Skeletal muscle tissue (tissue), 3 donors: ENCODE measurements at regions not wholly inside any gene's neighbourhood (a gene's known extent, or its start where the extent isn't known, plus 50 kb on each side); places are given as distances from the start of the nearest gene placed in this dataset.
"Not testable (repeated sequence)": the region's sequence is repeated elsewhere in the genome, so short reads cannot be mapped to it uniquely, and the experiment has no call there.

Experiments used
- H3K27ac ChIP-seq: one replicate; pipeline ENCODE4 v1.7.0; 2013; ENCODE audit warnings: mild to moderate bottlenecking, low read depth, low read length, inconsistent platforms
- H3K27me3 ChIP-seq, 3 donors: one replicate each; pipeline ENCODE4 v1.7.0; 2013; ENCODE audit warnings: low read length in 3 of 3; ENCODE audit not compliant: control insufficient read depth in 3 of 3, insufficient read depth in 3 of 3
- H3K36me3 ChIP-seq, 3 donors: one replicate each; pipeline ENCODE4 v1.7.0; 2013; ENCODE audit warnings: low read length in 3 of 3; ENCODE audit not compliant: control insufficient read depth in 3 of 3, insufficient read depth in 3 of 3
- H3K4me1 ChIP-seq, 3 donors: one replicate each; pipeline ENCODE4 v1.7.0; 2013; ENCODE audit warnings: low read length in 3 of 3, mild to moderate bottlenecking in 3 of 3; ENCODE audit not compliant: control insufficient read depth in 3 of 3, insufficient read depth in 3 of 3
- H3K4me3 ChIP-seq, 3 donors: one replicate each; pipeline ENCODE4 v1.7.0; 2013; ENCODE audit warnings: low read length in 3 of 3
- H3K9ac ChIP-seq, 3 donors: one replicate each; pipeline ENCODE4 v1.7.0; 2013; ENCODE audit warnings: low read length in 3 of 3, mild to moderate bottlenecking in 3 of 3, moderate library complexity in 2 of 3, low read depth in 1 of 3
- H3K9me3 ChIP-seq, 3 donors: one replicate each; pipeline ENCODE4 v1.7.0; 2013; ENCODE audit warnings: low read length in 3 of 3; ENCODE audit not compliant: control insufficient read depth in 3 of 3
- donor health status: Osteomylitis.

DNA sequence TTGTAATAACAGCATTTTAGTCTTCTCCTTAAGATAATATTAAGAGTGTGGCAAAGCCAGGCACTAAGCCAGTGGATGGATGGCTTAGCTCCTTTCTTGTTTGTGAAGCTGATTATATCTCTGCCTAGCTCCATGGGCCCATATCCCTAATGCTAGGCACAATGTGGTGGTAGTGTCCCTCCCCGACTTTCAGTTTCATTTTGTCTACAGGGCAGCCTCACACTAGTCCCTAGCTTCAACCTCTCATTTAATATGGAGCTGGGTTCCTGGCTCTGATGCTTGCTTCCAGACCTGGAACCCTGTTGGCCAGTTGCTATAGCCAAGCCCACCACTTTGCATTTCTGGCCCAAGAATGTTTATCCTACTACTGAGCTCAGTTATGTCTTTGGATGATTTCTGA, 437.0 kb upstream of the MEIS1 start:
- Histone ChIP-seq H3K27ac (no peak overlapping the region), H3K36me3 (no peaks in the 10 kb centered on the region), H3K9me3 (no peaks in the 10 kb centered on the region), H3K4me3 (no peak overlapping the region), H3K4me1 (no peaks in the 10 kb centered on the region), H3K9ac (no peak overlapping the region), H3K27me3 (no peaks in the 10 kb centered on the region)

DNA sequence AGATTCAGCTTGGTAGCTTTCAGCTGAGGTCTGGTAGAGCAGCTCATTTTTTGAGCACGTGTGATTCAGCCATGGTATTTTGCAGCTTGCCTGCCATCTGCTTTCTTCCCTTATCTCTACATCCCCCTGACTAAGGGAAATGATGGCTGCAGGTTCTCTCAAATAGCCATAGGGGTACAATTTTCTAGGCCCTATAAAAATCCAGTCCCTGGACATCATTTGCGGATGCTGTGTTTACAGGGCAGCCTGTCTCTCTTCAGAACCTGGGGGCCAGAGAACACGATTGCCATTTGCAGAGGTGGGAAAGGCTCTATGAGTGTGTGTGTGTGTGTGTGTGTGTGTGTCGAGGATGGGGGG, 442.7 kb upstream of the MEIS1 start:
- Histone ChIP-seq H3K9ac (no peak overlapping the region), H3K4me1 (peaks cover 0 to 7% (median 4%) of the 10 kb centered on the region in 3 donors), H3K36me3 (no peaks in the 10 kb centered on the region), H3K27me3 (no peaks in the 10 kb centered on the region), H3K9me3 (peaks cover 0 to 2% (median 0%) of the 10 kb centered on the region in 3 donors), H3K4me3 (no peak overlapping the region), H3K27ac (no peak overlapping the region)

DNA sequence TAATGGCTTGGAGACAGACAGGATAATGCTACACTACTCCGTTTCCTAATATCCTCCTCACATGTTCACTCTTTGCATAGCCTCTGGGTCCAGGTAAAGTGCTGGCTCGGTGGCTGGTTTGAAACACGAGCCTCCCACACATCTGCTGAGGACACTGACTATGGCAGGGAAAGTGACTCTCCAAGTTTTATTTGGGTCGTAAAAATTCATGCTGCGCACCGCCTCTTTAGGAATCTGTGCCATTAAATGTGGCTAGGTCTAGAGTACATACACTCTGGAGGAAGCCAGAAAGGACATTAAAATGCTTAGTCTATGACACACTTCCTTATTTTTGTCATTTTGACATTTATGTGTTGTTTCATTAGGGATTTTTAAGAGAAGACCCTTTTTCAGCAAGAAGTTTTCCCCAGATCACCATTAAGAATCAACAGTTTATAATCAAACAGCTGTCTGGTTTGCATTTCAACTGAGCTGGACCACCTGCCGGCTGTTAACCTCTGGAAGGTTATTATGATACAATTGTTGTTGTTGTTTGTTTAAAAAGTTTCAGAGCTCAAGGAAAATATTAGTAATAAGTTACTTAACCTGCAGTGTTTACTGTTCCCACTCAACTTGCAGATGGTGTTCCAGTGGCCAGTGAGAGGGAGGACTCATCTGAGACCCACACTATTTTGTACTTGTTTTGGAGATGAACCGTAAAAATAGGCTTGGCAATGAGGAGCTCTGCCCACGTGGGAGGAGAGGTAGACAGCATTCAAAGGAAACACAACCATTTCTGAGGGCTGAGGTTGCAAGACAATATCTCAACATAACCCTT, 443.3 kb upstream of the MEIS1 start:
- H3K27ac ChIP-seq: no peak overlapping the region

DNA sequence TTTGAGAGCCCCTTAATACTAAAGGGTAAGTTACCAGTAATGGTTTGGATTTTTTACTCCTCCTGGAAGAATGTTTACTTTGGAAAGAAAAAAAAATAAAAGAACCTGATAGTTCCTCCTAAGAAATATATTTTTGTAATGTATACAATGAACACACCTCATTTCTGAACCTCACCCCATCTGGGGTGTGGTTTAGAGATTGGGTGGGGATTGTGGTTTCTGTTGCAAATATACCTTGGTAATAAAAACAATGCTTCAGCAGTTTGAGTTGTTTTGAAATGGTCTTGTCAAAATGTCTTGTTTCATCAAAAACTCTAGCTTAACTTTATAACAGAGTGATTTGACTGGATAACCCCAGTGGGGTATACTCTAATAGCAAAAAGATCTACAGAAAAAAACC, 448.9 kb upstream of the MEIS1 start:
- Histone ChIP-seq H3K36me3 (no peaks in the 10 kb centered on the region), H3K9ac (no peak overlapping the region), H3K27ac (no peak overlapping the region), H3K27me3 (no peaks in the 10 kb centered on the region), H3K9me3 (peaks cover 0 to 2% (median 0%) of the 10 kb centered on the region in 3 donors), H3K4me1 (peaks cover 0 to under 1% (median 0%) of the 10 kb centered on the region in 3 donors), H3K4me3 (no peak overlapping the region)

More for the DNA sequence above, 443.3 kb upstream of the MEIS1 start:
- H3K36me3 ChIP-seq: no peaks in the 10 kb centered on the region
- peaks cover 0 to 2% (median 0%) of the 10 kb centered on the region in 3 donors for H3K9me3 ChIP-seq
- no peak overlapping the region for H3K9ac ChIP-seq
- H3K4me3 ChIP-seq: no peak overlapping the region
- H3K27me3 ChIP-seq: no peaks in the 10 kb centered on the region
- peaks cover 0 to 7% (median 4%) of the 10 kb centered on the region in 3 donors for H3K4me1 ChIP-seq

DNA sequence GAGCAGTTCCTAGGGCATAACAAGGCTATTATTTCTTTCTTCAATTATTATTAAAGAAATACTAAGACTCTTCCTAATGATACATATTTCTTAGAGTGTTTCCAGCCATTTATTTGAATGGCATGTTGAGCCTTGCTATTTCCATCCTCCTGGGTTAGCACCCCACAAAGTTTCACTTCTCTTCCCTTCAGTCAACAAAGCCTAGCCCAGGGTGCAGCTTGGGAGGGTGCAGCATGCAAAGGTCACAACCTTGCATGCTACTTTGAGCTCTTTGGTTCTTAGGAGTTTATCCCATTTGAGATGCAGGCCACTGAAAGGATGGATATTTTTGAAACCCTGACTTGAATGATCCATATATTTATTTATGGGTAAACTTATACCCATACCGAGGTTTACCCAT, 454.4 kb upstream of the MEIS1 start:
- no peak overlapping the region for H3K27ac ChIP-seq
- H3K9ac ChIP-seq: no peak overlapping the region
- H3K4me1 ChIP-seq: no peaks in the 10 kb centered on the region
- no peaks in the 10 kb centered on the region for H3K27me3 ChIP-seq
- no peak overlapping the region for H3K4me3 ChIP-seq
- no peaks in the 10 kb centered on the region for H3K36me3 ChIP-seq
- no peaks in the 10 kb centered on the region for H3K9me3 ChIP-seq

DNA sequence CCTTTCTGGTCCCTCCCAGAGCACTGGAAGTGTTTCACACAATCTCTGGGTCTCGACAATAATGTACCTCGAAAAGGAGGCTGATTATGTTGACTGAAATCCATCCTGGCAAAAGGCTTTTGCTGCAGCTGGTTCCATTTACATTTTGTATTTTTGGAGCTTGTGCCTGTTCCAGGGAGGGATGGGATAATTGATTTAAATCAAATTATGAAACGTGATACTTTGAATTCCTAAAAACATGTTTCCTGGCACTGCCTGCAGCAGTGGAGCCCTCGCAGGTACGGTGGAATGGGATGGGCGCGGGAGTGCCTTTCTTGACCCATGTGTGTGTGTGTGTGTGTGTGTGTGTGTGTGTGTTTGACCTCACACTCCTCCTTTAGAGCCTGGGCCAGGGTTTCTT, 455.5 kb upstream of the MEIS1 start:
- H3K36me3 ChIP-seq: no peaks in the 10 kb centered on the region
- H3K9me3 ChIP-seq: no peaks in the 10 kb centered on the region
- H3K4me1 ChIP-seq: no peaks in the 10 kb centered on the region
- no peaks in the 10 kb centered on the region for H3K27me3 ChIP-seq
- H3K27ac ChIP-seq: no peak overlapping the region
- H3K9ac ChIP-seq: no peak overlapping the region
- H3K4me3 ChIP-seq: no peak overlapping the region

DNA sequence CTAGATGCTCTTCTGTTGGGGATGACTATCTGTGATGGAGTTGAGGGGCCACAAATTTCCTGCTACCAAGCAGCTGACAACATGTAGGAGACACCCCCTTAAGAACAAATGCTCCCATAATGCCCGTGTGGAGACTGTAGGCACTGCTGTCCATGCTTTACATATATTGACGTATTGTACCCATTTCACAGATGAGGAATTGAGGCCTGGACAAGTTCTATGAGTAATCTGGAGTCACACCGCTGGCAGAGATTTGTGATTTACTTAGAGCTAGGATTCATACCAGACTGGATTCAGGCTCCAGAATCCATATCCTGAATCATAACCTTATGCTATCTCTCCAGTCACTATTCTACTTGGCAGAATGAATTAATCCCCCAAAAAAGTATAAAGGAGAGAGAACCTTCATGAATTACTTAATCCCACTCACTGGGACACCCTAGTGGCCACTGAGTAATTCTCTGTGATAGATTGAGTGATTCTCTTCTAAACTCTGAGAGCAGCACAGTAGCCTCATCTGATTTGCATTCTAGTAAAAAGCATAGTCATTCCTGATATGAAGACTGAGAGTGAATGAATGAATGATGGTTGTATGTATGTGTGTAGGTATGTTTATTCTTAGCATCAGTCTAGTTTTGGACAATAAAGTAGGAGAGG, 460.7 kb upstream of the MEIS1 start:
- Histone ChIP-seq H3K9me3 (no peaks in the 10 kb centered on the region), H3K36me3 (no peaks in the 10 kb centered on the region), H3K9ac (no peak overlapping the region), H3K4me1 (no peaks in the 10 kb centered on the region), H3K27me3 (no peaks in the 10 kb centered on the region), H3K27ac (no peak overlapping the region), H3K4me3 (no peak overlapping the region)

DNA sequence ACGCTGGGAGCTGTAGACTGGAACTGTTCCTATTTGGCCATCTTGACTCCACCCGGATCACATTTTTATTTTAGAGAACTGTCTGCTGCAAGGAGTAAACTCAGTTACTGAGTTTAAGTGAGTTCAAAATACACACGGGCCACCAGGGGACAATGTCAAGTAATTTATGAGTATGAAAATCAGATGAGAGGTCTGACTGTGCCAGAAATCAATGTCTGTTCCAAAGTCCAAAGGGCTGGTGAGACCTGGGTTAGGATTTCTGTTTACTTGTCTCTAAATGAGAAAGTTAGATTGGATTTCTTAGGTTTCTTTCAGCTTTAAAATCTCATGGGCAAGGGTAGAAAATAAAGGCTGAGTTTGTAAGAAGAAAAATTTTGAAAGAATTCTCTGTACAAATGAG, 465.8 kb upstream of the MEIS1 start:
- H3K9me3 ChIP-seq: no peaks in the 10 kb centered on the region
- no peak overlapping the region for H3K9ac ChIP-seq
- no peak overlapping the region for H3K27ac ChIP-seq
- H3K27me3 ChIP-seq: no peaks in the 10 kb centered on the region
- no peaks in the 10 kb centered on the region for H3K4me1 ChIP-seq
- H3K36me3 ChIP-seq: no peaks in the 10 kb centered on the region
- no peak overlapping the region for H3K4me3 ChIP-seq

DNA sequence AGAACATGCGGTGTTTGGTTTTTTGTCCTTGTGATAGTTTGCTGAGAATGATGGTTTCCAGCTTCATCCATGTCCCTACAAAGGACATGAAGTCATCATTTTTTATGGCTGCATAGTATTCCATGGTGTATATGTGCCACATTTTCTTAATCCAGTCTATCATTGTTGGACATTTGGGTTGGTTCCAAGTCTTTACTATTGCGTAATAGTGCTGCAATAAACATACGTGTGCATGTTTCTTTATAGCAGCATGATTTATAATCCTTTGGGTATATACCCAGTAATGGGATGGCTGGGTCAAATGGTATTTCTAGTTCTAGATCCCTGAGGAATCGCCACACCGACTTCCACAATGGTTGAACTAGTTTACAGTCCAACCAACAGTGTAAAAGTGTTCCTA, 471.6 kb upstream of the MEIS1 start:
- not testable (repeated sequence) for H3K9me3 ChIP-seq, H3K9ac ChIP-seq, H3K27ac ChIP-seq, H3K4me3 ChIP-seq, H3K4me1 ChIP-seq, H3K36me3 ChIP-seq, H3K27me3 ChIP-seq

DNA sequence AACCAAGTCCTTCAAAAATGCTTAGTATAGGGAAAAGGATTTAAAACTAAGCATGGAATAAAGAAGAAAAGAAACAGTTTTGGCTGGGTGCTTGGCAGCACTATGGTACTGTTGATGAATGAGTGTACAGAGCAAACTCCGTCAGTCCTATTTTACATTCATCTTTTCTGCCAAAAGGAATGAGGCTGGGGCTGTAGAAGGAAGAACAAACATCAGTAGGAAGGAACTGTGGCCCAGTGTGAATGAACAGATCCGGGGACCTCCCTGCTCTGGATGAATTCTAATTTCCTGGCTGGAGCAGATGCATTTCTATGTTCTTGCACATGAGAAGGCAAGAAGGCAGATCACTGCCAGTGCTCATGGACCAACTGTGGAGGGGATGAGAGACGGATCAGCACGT, 474.0 kb upstream of the MEIS1 start:
- Histone ChIP-seq H3K27ac (no peak overlapping the region), H3K4me3 (no peak overlapping the region), H3K36me3 (no peaks in the 10 kb centered on the region), H3K4me1 (no peaks in the 10 kb centered on the region), H3K27me3 (no peaks in the 10 kb centered on the region), H3K9ac (no peak overlapping the region), H3K9me3 (no peaks in the 10 kb centered on the region)
